Fibroblast of mammary gland (primary cell): ENCODE measurements at regions not wholly inside any gene's neighbourhood (a gene's known extent, or its start where the extent isn't known, plus 50 kb on each side); places are given as distances from the start of the nearest gene placed in this dataset.

Experiments used
- DNase-seq: peaks from one replicate; pipeline ENCODE4 v3.0.0-alpha.2; 2010; ENCODE audit warnings: low read depth
- H3K4me3 ChIP-seq: 2 replicates; pipeline ENCODE4 v1.5.1; 2011; ENCODE audit warnings: low read depth, mild to moderate bottlenecking, low read length, moderate library complexity; ENCODE audit not compliant: control insufficient read depth
- TF ChIP-seq, protein P1 (sequence below): conservative IDR thresholded peaks from 2 replicates; pipeline ENCODE4 v1.5.1; 2011; ENCODE audit warnings: low read depth, low read length, inconsistent platforms; ENCODE audit not compliant: control insufficient read depth, insufficient read depth

DNA sequence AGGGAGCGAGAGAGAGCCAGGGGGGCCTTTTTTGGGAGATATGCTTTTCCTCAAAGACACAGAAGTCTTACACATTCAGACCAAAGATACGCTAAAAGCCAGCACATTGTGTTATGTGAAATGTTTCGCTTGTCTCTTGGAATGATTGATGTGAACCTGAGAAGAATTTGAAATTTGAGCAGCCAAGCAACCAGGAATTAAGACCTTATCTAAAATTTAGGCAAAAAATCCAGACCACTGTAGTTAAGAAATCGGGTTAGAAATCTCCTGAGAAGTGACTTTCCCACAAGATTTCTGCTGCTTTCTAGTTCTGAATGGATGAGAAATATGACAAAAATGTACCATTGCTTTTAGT, 223.2 kb upstream of the GMDS start:
- DNase-seq: no peak
- no peak overlapping the region for H3K4me3 ChIP-seq
- TF ChIP-seq, protein P1, sequence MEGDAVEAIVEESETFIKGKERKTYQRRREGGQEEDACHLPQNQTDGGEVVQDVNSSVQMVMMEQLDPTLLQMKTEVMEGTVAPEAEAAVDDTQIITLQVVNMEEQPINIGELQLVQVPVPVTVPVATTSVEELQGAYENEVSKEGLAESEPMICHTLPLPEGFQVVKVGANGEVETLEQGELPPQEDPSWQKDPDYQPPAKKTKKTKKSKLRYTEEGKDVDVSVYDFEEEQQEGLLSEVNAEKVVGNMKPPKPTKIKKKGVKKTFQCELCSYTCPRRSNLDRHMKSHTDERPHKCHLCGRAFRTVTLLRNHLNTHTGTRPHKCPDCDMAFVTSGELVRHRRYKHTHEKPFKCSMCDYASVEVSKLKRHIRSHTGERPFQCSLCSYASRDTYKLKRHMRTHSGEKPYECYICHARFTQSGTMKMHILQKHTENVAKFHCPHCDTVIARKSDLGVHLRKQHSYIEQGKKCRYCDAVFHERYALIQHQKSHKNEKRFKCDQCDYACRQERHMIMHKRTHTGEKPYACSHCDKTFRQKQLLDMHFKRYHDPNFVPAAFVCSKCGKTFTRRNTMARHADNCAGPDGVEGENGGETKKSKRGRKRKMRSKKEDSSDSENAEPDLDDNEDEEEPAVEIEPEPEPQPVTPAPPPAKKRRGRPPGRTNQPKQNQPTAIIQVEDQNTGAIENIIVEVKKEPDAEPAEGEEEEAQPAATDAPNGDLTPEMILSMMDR: no peak

DNA sequence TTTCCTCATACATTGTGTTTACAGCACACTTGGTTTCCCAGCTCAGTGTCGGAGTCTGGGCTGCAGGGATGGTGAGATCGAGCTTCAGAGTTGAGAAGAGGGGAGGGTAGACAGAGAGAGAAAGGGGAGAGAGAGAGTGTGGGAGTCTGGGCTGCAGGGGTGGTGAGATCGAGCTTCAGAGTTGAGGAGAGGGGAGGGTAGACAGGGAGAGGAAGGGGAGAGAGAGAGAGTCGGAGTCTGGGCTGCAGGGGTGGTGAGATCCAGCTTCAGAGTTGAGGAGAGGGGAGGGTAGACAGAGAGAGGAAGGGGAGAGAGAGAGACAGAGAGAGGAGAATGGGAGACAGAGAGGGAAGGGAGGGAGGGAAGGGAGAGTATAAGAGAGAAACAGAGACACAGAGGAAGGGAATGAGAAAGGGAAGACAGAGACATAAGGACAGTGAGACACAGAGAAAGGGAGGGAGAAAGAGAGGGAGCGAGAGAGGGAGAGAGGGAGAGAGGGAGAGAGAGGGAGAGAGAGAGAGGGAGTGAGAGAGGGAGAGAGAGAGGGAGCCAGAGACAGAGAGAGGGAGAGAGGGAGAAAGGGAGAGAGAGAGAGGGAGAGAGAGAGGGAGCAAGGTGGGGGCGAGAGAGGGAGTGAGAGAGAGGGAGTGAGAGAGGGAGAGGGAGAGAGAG, 222.7 kb upstream of the GMDS start:
- no peak for DNase-seq
- TF ChIP-seq, protein P1: no peak
- no peak overlapping the region for H3K4me3 ChIP-seq

DNA sequence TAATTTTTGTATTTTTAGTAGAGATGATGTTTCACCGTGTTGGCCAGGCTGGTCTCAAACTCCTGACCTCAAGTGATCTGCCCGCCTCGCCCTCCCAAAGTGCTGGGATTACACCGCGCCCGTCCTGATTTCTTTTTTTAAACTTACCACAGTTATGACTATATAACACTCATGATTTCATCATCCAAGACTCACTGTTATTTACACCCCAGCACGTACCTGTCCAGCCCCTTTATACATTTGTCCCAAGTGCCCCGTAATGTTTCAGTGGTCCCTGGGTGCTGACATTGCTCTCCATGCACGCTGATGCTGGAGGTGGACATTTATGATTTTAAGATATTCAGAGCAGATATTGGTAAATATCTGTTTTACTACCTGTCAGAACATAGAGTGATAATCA, 219.9 kb upstream of the GMDS start:
- no peak overlapping the region for H3K4me3 ChIP-seq
- no peak for DNase-seq
- TF ChIP-seq, protein P1: no peak

DNA sequence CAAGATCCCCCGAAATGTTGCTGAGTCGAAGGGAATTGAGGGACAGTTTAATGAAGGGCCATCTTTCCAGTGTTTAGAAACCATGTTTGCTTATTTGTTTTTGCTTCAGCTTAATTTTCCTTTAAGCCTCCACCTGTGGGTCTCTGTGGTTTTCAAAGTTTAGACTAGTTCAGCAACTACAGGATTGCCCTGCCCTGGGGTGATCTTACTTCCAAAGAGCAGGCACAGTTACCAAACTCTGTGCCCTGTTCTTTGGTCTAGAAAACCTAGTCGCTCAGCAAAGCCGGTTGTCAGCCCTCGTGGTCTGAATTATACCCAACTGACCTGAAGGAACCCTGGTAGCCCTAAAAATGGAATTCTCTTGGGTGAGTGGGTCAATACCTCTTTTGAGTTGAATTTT, 219.2 kb upstream of the GMDS start:
- TF ChIP-seq, protein P1: no peak
- H3K4me3 ChIP-seq: no peak overlapping the region
- no peak for DNase-seq

DNA sequence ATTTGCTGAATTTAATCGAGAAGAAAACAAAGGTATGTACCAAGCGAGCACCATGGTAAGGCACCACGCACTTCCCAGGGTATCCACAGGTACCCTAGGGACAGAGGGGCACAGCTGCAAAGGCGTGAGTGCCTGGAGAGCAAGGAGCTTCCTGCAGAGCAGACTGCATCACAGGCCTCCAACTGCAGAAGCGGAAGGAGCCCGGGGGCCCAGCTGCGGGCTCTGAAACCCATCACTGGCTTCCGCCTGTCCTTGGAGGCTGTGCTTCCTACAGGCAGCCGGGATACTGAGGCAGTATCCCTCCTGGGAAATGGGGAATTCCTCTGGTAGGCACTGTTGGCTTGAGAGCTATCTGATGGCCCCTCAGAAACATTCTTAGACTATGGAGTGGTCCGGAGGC, 217.4 kb upstream of the GMDS start:
- no peak for DNase-seq
- H3K4me3 ChIP-seq: no peak overlapping the region
- TF ChIP-seq, protein P1: no peak

DNA sequence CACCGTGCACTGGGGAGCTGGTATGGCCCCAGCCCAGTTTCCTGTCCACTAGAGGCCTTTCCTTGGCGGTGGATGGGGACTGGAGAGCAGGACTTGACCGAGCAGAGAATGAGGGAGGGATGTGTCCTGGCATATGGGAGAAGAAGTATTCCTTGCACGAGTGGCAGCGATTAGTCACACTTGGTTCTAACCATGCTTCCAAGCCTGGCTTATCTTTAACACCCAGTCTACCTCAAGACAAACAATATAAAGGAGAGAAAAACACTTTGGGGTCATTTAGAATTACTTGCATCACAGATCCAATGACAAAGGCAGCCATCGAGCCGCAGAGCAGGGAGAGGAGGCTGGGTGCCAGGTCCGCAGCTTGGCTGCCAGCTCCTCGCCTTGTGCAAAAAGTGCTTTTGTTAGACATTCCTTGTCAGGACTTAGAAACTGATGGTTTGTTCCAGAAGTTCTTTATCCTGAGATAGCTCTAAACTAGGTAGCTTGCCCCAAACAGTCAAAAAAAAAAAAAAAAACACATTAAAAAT, 214.9 kb upstream of the GMDS start:
- H3K4me3 ChIP-seq: no peak overlapping the region
- DNase-seq: no peak
- TF ChIP-seq, protein P1: no peak
